ENCODE measurements at regions not wholly inside any gene's neighbourhood (a gene's known extent, or its start where the extent isn't known, plus 50 kb on each side); places are given as distances from the start of the nearest gene placed in this dataset.

DNA sequence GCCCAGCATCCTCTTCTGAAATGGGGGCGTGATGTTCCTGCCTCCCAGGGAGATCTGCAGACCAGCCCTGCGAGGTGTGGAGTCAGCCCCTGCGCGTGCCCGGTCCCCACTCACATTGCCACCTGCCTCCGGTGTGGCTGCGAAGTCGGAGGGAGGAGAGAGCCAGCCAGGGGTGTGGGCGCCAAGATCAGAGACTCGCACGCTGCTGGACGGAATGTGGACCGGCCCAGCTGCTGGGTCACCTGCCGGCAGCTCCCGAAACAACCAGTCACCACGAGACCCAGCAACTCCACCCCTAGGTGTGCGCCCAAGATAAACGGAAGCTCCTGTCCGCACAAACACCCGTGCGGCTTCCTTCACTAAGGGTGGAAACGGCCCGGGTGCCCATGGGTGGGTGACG, 51.1 kb upstream of the EGFL7 start:
- CTCF ChIA-PET = no interaction called here

GRCh38 chr9:136611119-136611518, 51.6 kb upstream of the EGFL7 start:
- peaks cover 5% of the 10 kb centered on the region for H3K4me1 Mint-ChIP-seq
- no peaks in the 10 kb centered on the region for H3K9me3 Mint-ChIP-seq (ENCODE audit: low read depth)
- ATAC-seq (no peak), DNase-seq (no peak)
- H3K27me3 Mint-ChIP-seq = peaks cover 3% of the 10 kb centered on the region
- H3K4me3 Mint-ChIP-seq = no peak overlapping the region
- CTCF ChIA-PET = interaction anchor here (0.7 kb wide), 1 partner anchor 20 kb away, joined by 3 read pairs; no protein-coding TSS in a partner anchor
- no peak overlapping the region for H3K27ac Mint-ChIP-seq
- no peaks in the 10 kb centered on the region for H3K36me3 Mint-ChIP-seq

More for the DNA sequence above, 51.1 kb upstream of the EGFL7 start:
- H3K9me3 Mint-ChIP-seq (ENCODE audit: low read depth) = no peaks in the 10 kb centered on the region
- ATAC-seq = no peak
- peaks cover 5% of the 10 kb centered on the region for H3K4me1 Mint-ChIP-seq
- H3K27me3 Mint-ChIP-seq = peaks cover 3% of the 10 kb centered on the region
- no peaks in the 10 kb centered on the region for H3K36me3 Mint-ChIP-seq
- H3K4me3 Mint-ChIP-seq = no peak overlapping the region
- no peak for DNase-seq
- H3K27ac Mint-ChIP-seq = no peak overlapping the region

DNA sequence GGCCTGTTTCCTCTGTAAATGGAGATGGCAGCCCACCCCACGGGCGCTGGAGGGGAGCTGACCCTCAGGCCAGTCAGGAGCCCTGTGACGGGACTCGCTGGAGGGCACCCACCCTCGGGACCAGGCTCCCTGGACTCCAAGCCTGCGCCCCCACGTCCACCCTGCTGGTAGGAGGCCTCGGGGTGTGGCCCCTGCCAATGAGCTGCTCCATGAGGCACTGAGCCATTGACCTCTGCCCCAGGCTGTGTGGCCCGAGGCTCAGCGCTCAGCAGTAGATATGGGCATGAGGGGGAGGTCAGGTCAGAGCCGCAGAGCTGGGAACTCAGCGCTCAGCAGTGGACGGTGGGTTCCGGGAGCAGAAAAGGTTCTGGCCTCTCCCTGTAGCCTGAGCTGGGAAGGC, 52.3 kb upstream of the EGFL7 start:
- Mint-ChIP-seq H3K27me3 (peaks cover 3% of the 10 kb centered on the region), H3K36me3 (no peaks in the 10 kb centered on the region), H3K9me3 (ENCODE audit: low read depth) (no peaks in the 10 kb centered on the region), H3K27ac (no peak overlapping the region), H3K4me1 (no peaks in the 10 kb centered on the region), H3K4me3 (no peak overlapping the region)
- DNase-seq (no peak), ATAC-seq (no peak)
- CTCF ChIA-PET = interaction anchor here (0.7 kb wide), 1 partner anchor 21 kb away, joined by 3 read pairs; no protein-coding TSS in a partner anchor

GRCh38 chr9:136609838-136610311, 52.8 kb upstream of the EGFL7 start:
- Mint-ChIP-seq H3K36me3 (no peaks in the 10 kb centered on the region), H3K4me1 (no peaks in the 10 kb centered on the region), H3K27ac (no peak overlapping the region), H3K9me3 (ENCODE audit: low read depth) (no peaks in the 10 kb centered on the region), H3K27me3 (peaks cover 3% of the 10 kb centered on the region), H3K4me3 (no peak overlapping the region)
- DNase-seq (no peak), ATAC-seq (no peak)
- CTCF ChIA-PET = no interaction called here

DNA sequence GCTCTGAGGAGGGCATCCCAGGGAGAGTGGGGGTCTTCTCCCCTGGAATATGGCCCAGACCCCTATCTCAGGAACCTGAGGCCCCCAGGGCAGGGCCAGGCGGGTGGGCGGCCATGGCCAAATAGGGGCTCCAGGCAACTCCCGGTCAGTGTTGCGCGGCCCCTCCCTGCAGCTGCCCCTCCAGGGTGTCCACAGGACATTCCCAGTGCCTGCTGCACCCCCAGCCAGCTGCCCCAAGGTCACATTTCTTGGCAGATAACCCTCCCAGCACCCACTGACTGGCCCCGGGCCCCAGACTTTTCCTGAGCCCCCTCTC, 53.6 kb upstream of the EGFL7 start:
- no peaks in the 10 kb centered on the region for H3K9me3 Mint-ChIP-seq (ENCODE audit: low read depth)
- peaks cover 3% of the 10 kb centered on the region for H3K27me3 Mint-ChIP-seq
- no peak for ATAC-seq
- no peak overlapping the region for H3K4me3 Mint-ChIP-seq
- DNase-seq = no peak
- CTCF ChIA-PET = no interaction called here
- no peaks in the 10 kb centered on the region for H3K36me3 Mint-ChIP-seq
- no peaks in the 10 kb centered on the region for H3K4me1 Mint-ChIP-seq
- no peak overlapping the region for H3K27ac Mint-ChIP-seq

GRCh38 chr9:136608348-136609159, 54.2 kb upstream of the EGFL7 start:
- Mint-ChIP-seq H3K9me3 (ENCODE audit: low read depth) (no peaks in the 10 kb centered on the region), H3K36me3 (no peaks in the 10 kb centered on the region), H3K27me3 (peaks cover 3% of the 10 kb centered on the region), H3K4me3 (no peak overlapping the region), H3K4me1 (no peaks in the 10 kb centered on the region), H3K27ac (no peak overlapping the region)
- CTCF ChIA-PET = no interaction called here
- ATAC-seq = no peak
- no peak for DNase-seq

DNA sequence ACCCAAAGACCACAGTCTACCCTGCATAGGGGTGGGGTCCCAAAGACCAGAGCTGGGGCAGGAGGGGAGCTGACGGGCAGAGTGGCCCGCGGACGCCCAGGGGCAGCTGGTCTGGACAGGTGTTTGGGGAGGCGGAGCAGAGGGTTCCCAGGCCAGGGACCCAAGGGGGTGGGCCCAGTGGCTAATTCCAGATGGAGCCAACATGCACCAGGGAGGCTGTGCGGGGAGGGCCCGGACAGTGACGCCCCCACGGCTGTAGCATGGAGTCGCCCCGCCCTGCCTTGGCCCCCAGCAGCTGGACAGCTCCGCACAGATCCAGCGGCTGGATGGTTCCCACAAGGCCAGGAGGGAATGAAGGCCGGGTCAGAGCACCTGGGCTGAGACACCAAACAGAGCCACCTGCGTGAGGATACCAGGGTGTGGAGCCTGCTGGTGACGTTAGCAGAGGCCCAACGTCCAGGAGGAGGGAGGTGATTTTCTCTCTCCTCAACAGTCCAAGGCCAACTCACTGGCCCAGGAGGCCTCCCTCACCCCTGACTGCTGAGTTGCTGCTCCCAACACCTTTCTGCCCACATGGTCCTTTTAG, 55.3 kb upstream of the EGFL7 start:
- H3K36me3 Mint-ChIP-seq = no peaks in the 10 kb centered on the region
- DNase-seq = no peak
- no peak overlapping the region for H3K27ac Mint-ChIP-seq
- peaks cover 3% of the 10 kb centered on the region for H3K27me3 Mint-ChIP-seq
- H3K4me3 Mint-ChIP-seq = no peak overlapping the region
- ATAC-seq = no peak
- no peaks in the 10 kb centered on the region for H3K4me1 Mint-ChIP-seq
- no peaks in the 10 kb centered on the region for H3K9me3 Mint-ChIP-seq (ENCODE audit: low read depth)
- CTCF ChIA-PET = no interaction called here

GRCh38 chr9:136606687-136607333, 55.9 kb upstream of the EGFL7 start:
- Mint-ChIP-seq H3K4me1 (no peaks in the 10 kb centered on the region), H3K36me3 (no peaks in the 10 kb centered on the region), H3K9me3 (ENCODE audit: low read depth) (no peaks in the 10 kb centered on the region), H3K27ac (no peak overlapping the region), H3K27me3 (peaks cover 3% of the 10 kb centered on the region), H3K4me3 (no peak overlapping the region)
- ATAC-seq (no peak), DNase-seq (no peak)
- CTCF ChIA-PET = no interaction called here

GRCh38 chr9:136605988-136606660, 56.6 kb upstream of the EGFL7 start:
- DNase-seq = no peak
- Mint-ChIP-seq H3K4me3 (no peak overlapping the region), H3K9me3 (ENCODE audit: low read depth) (peaks cover under 1% of the 10 kb centered on the region), H3K4me1 (no peaks in the 10 kb centered on the region), H3K27ac (no peak overlapping the region), H3K27me3 (peaks cover 3% of the 10 kb centered on the region), H3K36me3 (no peaks in the 10 kb centered on the region)
- CTCF ChIA-PET = interaction anchor here (1.1 kb wide), 1 partner anchor 117 kb away, joined by 3 read pairs; no protein-coding TSS in a partner anchor
- no peak for ATAC-seq

DNA sequence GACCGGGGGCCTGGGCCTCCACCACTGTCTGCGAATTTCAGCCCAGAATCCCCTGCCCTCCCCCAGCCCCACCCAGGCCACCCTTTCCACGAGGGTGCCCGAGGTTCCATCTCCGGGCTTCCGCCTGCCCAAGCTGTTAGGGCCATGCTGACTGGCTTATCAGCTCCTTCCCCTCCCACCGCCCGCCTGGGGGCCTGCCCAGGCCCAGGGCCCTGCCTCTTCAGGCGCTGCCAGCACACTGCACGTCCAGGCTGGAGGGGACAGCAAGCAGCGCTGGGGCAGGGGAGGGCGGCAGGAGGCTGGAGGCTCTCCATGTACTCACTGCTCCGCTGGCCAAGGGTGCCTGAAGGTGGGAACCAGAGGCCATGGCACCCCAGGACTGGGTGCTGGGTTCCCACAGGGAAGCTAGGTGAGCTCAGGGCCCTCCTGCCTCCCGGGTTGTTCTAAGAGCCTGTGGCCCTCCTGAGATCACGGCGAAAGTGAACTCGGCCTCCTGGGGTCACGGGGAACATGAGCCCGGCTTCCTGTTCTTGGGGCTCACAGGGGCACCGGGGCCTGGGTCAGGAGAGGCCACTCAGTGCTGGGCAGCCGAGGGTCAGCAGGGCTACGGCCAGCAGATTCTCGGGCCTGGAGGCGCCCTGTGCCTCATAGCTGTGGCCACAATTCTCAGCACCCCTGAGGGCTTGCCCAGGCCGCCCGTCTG, 57.7 kb upstream of the EGFL7 start:
- DNase-seq (no peak), ATAC-seq (no peak)
- CTCF ChIA-PET = interaction anchor here (0.6 to 1.1 kb wide), 2 partner anchors 116 to 324 kb away, joined by 3 read pairs; no protein-coding TSS in a partner anchor
- Mint-ChIP-seq H3K4me1 (no peaks in the 10 kb centered on the region), H3K4me3 (no peak overlapping the region), H3K27me3 (peaks cover 11% of the 10 kb centered on the region), H3K36me3 (no peaks in the 10 kb centered on the region), H3K9me3 (ENCODE audit: low read depth) (peaks cover 5% of the 10 kb centered on the region), H3K27ac (no peak overlapping the region)

DNA sequence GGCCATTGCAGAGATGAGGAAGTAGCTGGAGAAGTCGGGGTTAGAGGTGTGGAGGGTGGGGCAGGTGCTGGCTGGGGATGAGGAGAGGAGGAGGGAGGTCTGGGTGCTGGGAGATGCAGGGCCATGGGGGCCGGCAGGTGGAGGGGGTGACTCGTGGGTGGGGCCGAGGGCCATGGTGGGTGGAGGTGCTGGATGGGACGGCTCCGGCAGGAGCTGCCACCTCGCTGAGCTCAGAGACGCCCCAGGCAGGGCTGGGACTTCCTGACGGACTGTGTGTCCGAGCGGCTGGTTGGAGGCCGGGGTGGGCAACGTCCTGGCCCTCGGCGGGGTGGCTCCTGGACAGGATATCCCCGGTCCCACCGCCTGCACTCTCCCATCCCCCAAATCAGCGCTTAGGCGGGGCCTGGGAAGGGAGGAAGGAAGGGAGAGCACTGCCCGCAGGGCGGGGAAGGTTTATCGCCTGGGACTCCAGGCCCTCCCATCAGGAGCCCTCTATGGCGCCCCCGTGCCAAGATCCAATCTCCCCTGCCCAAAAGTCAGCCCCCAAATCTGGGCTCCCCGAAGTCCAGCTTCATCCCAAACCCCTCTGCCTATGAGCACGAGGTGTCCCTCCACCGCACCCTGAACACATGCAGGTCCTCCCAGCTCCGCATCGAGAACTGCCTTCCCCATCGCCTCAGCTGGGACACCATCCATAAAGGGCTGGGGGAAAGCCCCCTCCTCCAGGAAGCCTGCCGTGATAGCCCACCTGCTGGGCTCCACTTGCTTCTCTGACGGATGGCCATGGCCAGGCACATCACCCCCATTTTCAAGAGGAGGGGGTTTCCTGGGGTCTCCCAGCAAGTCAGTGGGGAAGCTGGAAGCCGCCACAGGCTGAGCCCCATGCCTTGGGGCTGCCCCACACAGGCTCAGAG, 58.3 kb upstream of the NOTCH1 start:
- H3K27ac Mint-ChIP-seq = no peak overlapping the region
- CTCF ChIA-PET = interaction anchor here (0.6 kb wide), 1 partner anchor 325 kb away, joined by 3 read pairs; no protein-coding TSS in a partner anchor
- H3K4me1 Mint-ChIP-seq = no peaks in the 10 kb centered on the region
- H3K27me3 Mint-ChIP-seq = peaks cover 11% of the 10 kb centered on the region
- DNase-seq (no peak), ATAC-seq (no peak)
- H3K9me3 Mint-ChIP-seq (ENCODE audit: low read depth) = peaks cover 5% of the 10 kb centered on the region
- no peaks in the 10 kb centered on the region for H3K36me3 Mint-ChIP-seq
- H3K4me3 Mint-ChIP-seq = no peak overlapping the region

DNA sequence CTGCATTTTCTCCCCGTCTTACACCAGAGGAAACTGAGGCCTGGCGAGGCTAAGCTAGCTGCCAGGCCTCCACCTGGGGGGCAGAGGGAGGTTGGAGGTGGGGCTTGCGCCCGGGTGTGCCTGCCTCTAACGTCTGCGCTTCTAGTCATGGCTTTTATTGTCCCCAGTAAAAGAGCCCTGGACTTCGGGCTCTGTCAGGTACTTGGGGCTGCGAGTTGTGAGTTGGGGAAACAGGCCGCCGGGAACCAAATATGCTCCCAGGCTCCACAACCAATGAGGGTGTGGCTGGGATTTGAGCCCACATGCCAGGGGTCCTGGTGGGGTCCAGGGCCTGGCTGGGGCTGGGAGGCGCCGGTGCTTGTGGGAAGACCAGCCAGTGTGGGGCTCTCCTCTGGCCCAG, 57.4 kb upstream of the NOTCH1 start:
- Mint-ChIP-seq H3K27ac (no peak overlapping the region), H3K36me3 (no peaks in the 10 kb centered on the region), H3K9me3 (ENCODE audit: low read depth) (peaks cover 5% of the 10 kb centered on the region), H3K4me3 (no peak overlapping the region), H3K4me1 (no peaks in the 10 kb centered on the region), H3K27me3 (peaks cover 8% of the 10 kb centered on the region)
- no peak for ATAC-seq
- CTCF ChIA-PET = no interaction called here
- no peak for DNase-seq

All from activated CD8-positive, alpha-beta memory T cell treated with anti-CD3 and anti-CD28 coated beads, Interleukin-2, amount 10 ng/mL, durations not matched to agents 7 days and 5 days (primary cell).